Left hindlimb (tissue), 1 donor: ENCODE measurements at regions not wholly inside any gene's neighbourhood (a gene's known extent, or its start where the extent isn't known, plus 50 kb on each side); places are given as distances from the start of the nearest gene placed in this dataset.

Source experiments
- DNase-seq: peaks from one replicate; pipeline ENCODE4 v3.0.0-alpha.2; 2018

- no peak for DNase-seq
Measured at GRCh38 chr2:63786471-63786870, 55.2 kb upstream of the UGP2 start.

GRCh38 chr2:63788071-63788470 lies 53.6 kb upstream of the UGP2 start:
- DNase-seq, result no peak

- DNase-seq, result no peak
Measured at GRCh38 chr2:63789338-63790020, 52.2 kb upstream of the UGP2 start.

- DNase-seq, result no peak
Measured at GRCh38 chr2:63790491-63790890, 51.2 kb upstream of the UGP2 start.

- DNase-seq, result no peak
Measured at GRCh38 chr2:63790906-63791305, 50.8 kb upstream of the UGP2 start.

GRCh38 chr2:63791387-63791786 lies 50.3 kb upstream of the UGP2 start:
- no peak for DNase-seq
